Non-pigmented ciliary epithelial cell (primary cell): ENCODE measurements at regions not wholly inside any gene's neighbourhood (a gene's known extent, or its start where the extent isn't known, plus 50 kb on each side); places are given as distances from the start of the nearest gene placed in this dataset.
"Not testable (repeated sequence)": the region's sequence is repeated elsewhere in the genome, so short reads cannot be mapped to it uniquely, and the experiment has no call there.

Experiments used
- DNase-seq: peaks from one replicate; pipeline ENCODE4 v3.0.0-alpha.2; 2010; ENCODE audit warnings: low read depth

DNA sequence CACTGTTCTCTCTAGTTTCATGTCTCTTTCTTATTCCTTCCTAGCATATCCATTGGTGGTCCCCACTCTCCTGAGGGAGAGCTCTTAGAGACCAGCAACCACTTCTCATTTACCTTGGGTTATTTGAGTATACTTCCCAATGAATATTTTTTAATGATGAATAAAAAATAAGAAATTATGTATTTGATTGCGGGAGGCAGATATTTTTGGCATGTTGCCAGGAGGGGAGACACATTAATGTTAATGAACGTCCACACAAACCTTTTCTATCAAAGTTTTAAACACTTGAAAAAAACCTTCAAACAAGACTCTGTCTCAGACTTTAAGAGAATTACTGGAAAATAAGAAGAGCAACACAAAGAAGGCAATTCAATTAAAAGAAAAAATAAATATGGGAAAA lies 260.6 kb upstream of the MAGI2 start:
- DNase-seq, result no peak

GRCh38 chr7:79713276-79713675 lies 259.8 kb upstream of the MAGI2 start:
- no peak for DNase-seq

DNA sequence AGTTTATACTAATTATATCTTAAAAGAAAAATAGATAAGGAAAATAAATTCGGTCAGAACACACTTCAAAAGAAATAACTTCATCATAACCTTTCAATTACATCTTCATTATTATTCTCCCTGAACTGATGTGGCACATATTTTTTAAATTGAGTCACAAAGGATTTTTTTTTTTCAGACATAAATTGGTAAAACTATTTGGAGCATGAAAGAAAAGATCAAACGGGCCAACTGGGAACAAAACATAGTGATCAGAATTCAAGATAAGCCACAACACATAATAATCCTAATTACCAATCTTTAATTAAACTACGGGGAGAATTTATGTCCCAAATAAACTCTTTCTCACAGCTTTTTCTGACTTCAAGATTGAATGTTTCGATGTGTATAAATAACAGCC lies 258.2 kb upstream of the MAGI2 start:
- DNase-seq, result no peak

- peak; percentile 60 for DNase-seq
Observed at GRCh38 chr7:79709574-79710409, 256.3 kb upstream of the MAGI2 start.

GRCh38 chr7:79702116-79702515 lies 248.6 kb upstream of the MAGI2 start:
- peak; percentile 26 for DNase-seq

GRCh38 chr7:79692015-79692414 lies 238.5 kb upstream of the MAGI2 start:
- DNase-seq, result peak; percentile 80

DNA sequence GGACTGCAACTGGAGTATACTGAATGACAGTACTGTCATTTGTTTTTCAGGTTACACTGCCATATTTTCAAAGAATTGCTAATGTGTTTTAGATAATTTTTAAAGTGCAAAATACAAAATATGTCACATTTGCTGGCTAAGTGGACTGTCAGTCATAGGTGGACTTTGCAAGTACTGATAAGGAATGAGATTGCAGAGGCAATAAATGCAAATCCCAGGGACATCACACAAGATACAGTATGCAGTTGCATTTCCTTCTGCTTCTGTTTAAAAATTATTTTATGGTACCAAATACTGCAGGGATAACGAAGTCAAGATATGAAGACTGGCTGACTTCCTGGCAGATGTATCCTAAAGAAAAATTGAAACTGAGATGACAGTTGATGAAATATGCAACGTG lies 237.6 kb upstream of the MAGI2 start:
- no peak for DNase-seq

DNA sequence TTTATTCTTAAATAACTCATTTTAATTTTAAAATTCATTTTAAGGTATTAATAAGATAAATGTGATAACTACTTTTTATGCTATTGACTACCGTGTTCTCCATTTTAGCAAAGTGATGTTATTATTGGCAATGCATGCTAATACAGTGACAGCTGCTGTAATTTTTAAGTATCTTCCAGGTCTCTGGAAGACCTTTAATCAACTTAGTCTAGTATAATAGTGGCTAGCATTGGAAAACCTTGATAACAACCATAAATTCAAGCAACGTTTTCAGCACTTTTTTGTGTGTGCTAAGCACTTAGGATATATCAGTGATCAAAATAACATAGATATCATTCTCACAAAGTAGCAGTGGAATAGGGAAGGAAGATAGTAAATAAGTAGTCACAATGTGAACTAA lies 230.9 kb upstream of the MAGI2 start:
- DNase-seq, result no peak

GRCh38 chr7:79683916-79684315 lies 230.4 kb upstream of the MAGI2 start:
- no peak for DNase-seq

DNA sequence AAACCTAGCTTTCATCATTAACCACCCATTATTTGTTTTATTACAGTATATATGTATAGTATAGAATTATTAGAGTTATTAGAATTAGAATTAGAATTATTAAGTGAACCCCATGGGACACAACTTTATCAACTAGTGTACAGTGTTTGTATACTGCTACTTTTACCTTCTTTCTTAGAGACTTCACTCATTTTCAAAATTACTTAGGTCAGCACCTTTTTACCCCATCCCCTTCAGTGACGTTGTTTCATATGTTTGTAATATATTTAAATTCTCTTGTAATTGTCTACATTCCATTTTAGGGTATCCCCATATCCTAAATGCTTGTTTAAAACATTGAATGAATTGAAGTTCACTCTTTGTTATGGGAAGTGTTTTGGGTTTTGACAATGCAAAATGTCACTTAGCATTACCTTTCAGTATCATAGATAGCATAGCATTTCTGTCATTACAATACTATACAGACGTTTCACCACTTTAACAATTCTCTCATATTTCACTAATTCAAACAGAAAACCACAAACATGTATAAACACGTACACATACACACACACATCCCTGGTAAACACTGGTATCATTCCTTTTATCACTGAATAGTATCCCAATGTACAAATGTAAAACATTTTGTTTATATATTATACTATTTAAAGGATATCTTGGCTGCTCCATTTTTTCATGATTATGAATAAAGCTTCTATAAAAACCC lies 229.9 kb upstream of the MAGI2 start:
- DNase-seq, result no peak

DNA sequence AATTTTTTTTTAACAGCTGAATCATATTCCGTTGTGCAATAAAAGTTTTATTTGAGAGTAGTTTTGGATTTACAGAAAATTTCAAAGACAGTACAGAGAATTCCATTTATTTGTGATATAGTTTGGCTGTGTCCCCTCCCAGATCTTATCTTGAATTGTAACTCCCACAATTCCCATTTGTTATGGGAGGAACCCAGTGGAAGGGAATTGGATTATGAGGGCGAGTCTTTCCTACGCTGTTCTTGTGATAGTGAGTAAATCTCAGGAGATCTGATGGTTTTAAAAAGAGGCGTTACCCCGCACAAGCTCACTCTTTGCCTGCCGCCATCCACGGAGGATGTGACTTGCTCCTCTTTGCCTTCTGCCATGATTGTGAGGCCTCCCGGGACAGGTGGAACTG lies 228.0 kb upstream of the MAGI2 start:
- DNase-seq, result no peak

DNA sequence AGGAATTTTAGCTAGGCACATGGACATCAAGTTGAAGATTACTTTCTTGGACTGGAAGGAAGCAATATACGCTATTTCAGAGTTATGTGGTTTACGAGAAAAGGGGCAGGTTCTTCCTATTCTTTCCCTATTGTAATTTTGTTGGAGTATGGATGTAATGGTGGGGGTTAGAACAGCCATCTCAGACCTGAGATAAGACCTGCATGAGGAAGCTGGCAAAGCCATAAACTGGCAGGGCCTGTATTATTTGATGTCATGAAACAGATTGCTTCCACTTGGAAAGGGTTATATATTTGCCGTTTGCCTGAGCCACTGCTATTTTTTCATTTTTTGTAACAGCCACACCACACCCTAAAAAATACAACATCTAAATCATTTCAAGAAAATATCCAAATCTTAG lies 220.5 kb upstream of the MAGI2 start:
- no peak for DNase-seq

DNA sequence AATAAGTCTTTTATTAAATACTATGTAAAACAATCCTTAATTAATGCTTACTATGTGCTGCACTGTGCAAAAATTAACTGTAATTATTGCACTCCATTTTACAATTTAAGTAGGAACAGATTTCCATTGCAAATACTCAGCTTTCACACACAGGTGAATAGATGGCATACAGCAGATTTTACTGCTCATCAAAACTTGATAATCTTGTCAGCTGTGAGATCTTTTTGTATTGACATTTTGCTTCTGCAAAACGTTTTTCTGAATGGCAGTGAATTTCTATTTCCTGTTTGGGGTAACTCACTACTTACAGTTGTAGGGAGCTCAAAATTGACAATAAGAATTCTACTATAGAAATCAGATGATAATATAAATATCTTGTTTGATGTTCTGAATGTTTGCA lies 220.0 kb upstream of the MAGI2 start:
- no peak for DNase-seq

DNA sequence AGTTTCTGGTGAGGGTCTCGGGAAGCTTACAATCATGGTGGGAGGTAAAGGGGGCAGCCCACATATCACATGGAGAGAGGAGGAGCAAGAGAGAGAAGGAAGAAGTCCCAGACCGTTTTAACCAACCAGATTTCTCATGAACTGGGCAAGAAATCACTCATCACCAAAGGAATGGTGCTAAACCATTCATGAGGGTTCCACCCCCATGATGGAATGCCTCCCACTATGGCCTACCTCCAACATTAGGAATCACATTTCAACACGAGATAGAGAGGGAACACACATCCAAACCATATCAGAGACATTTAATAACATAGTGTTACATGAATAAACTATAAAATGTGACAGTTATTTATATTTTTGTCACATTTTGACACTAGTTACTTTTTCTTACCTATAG lies 214.8 kb upstream of the MAGI2 start:
- no peak for DNase-seq

- DNase-seq, result no peak
Observed at GRCh38 chr7:79666472-79666871, 213.0 kb upstream of the MAGI2 start.

DNA sequence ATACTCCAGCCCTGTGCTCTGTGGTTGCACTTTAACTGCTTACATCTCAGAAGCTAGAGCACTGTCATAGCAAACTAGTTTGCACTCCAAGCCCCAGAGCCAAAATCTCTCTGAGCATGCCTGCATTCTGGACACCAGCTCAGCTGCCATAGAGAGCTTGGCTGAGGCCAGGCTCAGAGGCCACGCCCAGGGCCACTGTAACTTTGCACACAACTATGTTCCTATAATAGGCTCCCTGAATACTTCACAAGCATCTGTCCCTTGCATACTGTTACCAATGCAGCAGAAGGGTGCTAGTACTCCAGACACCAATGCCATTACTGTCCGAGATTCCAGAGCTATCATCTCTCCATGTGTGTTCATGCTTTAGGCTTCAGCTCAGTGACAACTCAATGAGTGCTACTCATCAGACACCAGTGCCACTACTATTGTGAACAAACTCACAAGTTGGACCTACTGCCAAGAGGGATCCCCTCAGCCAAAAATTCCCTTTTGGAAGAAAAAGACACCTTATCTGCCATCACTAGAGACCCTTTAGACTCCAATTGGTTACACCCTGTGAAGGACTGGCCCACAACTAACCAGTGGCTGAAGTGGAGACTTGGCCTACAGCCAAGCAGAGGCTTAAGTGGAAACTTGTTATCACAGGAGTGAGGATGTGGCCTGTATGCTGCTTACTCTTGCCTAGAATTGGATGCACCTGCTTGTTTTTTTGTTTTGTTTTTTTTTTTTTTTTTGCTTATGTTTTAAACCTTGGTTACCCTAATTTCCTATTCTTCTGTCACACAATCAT lies 211.6 kb upstream of the MAGI2 start:
- DNase-seq, result no peak

- DNase-seq, result no peak
Observed at GRCh38 chr7:79658304-79658703, 204.8 kb upstream of the MAGI2 start.

DNA sequence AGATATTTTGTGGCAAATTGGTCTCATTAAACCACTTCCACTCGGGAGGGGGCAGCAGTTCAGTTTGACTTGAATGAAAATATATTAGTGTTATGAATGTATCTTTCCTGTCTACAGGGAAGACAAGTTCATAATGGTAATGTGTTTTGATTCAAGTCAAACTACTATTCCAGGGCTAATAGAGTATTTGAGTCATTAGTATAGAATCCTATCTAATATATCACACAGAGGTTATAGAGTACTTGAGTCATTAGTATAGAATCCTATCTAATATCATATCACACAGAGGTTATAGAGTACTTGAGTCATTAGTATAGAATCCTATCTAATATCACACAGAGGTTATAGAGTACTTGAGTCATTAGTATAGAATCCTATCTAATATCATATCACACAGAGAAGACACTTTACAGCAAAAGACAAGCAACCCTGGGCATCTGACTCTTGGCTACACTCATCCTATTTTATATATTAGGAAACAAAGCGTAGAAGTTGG lies 199.7 kb upstream of the MAGI2 start:
- no peak for DNase-seq

GRCh38 chr7:79652619-79653018 lies 199.2 kb upstream of the MAGI2 start:
- no peak for DNase-seq

DNA sequence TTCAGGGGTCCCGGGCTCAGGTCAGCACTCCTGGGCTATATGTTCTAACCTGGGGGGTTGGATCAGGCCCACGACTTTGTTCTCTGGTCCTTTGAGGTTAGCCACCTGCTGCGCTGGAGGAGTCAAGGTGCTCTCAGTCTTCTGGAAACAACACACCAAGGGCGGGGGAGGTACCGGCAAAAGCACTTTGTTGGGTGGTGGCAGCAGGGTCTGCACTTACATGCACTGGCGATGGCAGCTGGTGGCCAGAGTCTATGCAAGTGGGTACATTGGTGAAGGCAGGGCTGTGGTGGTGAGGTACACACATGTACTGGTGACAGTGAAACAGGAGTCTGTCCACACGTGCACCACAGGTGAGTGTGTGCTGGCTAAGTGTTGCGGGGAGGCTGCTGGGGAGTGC lies 194.2 kb upstream of the MAGI2 start:
- DNase-seq, result no peak

DNA sequence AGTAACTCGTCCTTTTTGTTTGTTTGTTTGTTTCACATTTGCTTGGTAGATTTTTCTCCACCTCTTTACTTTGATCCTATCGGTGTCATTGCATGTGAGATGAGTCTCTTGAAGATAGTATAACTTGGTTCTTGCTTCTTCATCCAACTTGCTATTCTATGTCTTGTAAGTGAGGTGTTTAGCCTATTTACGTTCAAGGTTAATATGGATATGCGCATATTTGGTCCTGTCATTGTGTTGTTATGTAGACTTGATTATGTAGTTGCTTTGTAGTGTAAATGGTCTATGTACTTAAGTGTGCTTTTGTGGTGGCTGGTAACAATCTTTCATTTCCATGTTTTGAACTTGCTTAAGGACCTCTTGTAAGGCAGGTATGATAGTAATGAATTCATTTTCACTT lies 192.8 kb upstream of the MAGI2 start:
- no peak for DNase-seq

DNA sequence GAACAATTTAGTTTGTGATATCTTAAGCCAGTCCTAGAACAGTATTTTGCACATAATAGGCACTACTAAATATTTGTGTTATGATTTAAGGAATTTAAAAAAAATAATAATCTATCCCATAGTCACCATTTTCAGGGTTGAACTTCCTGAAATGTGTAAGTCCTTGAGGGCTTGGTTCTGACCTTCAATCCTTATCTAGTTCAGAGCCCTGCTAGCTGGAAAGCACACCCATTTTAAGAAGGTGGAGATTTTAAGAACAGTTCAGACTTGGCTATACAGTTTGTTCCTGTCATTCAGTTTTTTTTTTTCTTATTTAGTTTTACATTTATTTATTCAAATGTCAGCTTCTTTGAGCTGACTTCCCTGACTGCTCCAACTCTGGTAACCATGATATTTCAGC lies 183.4 kb upstream of the MAGI2 start:
- DNase-seq, result no peak

GRCh38 chr7:79625921-79626320 lies 172.5 kb upstream of the MAGI2 start:
- DNase-seq, result not testable (repeated sequence)
